ENCODE measurements at regions not wholly inside any gene's neighbourhood (a gene's known extent, or its start where the extent isn't known, plus 50 kb on each side); places are given as distances from the start of the nearest gene placed in this dataset.
"Not testable (repeated sequence)": the region's sequence is repeated elsewhere in the genome, so short reads cannot be mapped to it uniquely, and the experiment has no call there.

- no peak for DNase-seq (ENCODE audit: low spot score)
These were observed 266.5 kb upstream of the BOD1L1 start for GRCh38 chr4:13893987-13894386.

- DNase-seq (ENCODE audit: low spot score) = no peak
These were observed 273.3 kb upstream of the BOD1L1 start for GRCh38 chr4:13900780-13901179.

DNA sequence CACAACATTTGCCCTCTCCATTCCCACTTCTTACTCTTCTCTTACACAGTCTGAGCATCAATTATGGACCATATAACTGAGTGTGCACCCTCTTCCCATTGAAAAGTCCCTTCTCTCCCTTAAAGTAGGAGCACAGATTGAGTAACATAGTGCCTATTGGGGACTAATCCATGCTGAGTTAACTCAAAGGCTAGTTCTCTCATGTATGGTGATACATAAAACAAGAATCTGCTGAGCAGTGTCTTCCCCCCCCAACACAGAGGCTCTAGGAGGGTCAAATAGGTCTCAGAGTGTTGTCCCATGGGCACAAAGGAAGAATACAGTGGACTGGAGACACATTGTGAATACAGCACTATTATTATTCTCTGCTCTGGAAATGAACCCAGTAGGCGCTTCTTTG, 274.6 kb upstream of the BOD1L1 start:
- DNase-seq (ENCODE audit: low spot score) = no peak

- DNase-seq (ENCODE audit: low spot score) = no peak
These were observed 275.5 kb upstream of the BOD1L1 start for GRCh38 chr4:13903061-13903460.

DNA sequence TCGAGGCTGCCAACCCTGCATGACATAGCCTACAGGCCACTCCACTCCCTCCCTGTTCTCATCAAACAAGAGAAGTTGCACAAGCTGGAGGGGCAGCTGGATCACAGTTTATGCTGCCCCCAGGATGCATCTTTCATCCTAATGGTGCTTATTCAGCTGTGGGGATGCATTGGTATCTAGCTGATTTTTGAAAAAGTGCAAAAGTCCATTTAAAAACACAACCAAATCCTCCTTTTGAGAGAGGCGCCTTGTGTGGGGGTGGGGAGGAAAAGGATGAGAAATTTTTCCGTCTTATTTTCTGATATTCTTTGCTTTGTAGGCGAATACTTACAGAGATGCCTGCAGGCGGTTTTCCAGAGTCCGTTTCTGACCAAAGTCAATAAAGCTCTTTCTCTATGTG, 276.4 kb upstream of the BOD1L1 start:
- no peak for DNase-seq (ENCODE audit: low spot score)

GRCh38 chr4:13905543-13905942, 278.0 kb upstream of the BOD1L1 start:
- no peak for DNase-seq (ENCODE audit: low spot score)

GRCh38 chr4:13906727-13907126, 279.2 kb upstream of the BOD1L1 start:
- DNase-seq (ENCODE audit: low spot score) = no peak

GRCh38 chr4:13907255-13907751, 279.8 kb upstream of the BOD1L1 start:
- no peak for DNase-seq (ENCODE audit: low spot score)

GRCh38 chr4:13908455-13908854, 280.9 kb upstream of the BOD1L1 start:
- no peak for DNase-seq (ENCODE audit: low spot score)

GRCh38 chr4:13910556-13910955, 283.0 kb upstream of the BOD1L1 start:
- no peak for DNase-seq (ENCODE audit: low spot score)

DNA sequence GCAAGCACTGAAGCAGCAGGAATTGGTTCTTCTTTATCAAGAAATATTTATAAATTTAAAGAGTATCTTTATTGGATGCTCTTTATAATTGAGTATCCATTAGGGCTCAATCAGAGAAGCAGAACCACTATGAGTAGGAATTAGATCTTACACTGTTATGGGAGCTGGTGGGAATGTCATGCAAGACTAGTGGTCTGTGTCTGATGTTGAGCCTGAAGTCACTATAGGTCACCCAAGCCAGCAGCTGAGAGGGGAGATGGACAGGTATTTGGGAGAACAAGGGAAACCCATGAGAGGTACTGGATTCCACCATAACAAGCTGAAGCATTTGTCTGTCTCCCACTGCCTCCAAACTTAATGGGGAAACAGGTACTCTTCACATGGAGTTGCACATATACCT, 283.7 kb upstream of the BOD1L1 start:
- no peak for DNase-seq (ENCODE audit: low spot score)

GRCh38 chr4:13912436-13912925, 285.0 kb upstream of the BOD1L1 start:
- no peak for DNase-seq (ENCODE audit: low spot score)

- DNase-seq (ENCODE audit: low spot score) = no peak
These were observed 285.4 kb upstream of the BOD1L1 start for GRCh38 chr4:13912966-13913365.

DNA sequence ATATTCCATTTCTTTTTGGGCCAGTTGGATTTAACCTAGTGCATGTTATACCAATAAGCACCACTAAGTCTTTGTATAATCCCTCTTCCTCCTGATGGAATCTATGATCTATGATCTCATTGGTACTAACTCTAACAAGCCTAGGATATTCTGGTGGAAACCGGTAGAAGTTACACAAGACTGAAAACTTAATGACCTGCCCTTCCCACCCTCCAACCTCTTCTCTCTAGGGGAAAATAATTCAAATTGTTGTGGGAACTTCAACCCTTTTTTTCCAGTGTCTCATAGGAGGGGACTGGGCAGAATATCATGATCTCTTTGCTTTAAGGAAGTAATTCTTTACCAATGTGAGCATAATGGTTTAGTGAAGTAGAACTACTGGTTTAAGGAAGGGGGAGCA, 289.5 kb upstream of the BOD1L1 start:
- DNase-seq (ENCODE audit: low spot score) = no peak

DNA sequence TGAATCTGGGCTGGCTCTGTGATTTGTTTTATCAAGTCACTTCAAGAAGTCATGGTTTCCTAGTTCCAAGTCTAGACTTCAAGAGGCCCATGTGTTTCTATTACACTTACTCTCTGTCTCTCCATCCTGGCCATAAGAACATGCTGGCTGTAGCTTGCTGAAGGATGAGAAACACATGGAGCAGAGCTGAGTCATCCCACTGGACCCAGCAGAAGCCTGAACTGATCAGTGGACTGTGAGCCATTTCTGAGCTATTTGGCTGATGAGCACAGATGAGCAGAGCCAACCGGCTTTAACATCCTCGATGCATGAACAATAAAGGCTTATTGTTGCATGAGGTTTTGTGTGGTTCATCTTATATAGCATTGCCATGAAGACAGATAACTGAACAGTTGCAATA, 290.6 kb upstream of the BOD1L1 start:
- no peak for DNase-seq (ENCODE audit: low spot score)

DNA sequence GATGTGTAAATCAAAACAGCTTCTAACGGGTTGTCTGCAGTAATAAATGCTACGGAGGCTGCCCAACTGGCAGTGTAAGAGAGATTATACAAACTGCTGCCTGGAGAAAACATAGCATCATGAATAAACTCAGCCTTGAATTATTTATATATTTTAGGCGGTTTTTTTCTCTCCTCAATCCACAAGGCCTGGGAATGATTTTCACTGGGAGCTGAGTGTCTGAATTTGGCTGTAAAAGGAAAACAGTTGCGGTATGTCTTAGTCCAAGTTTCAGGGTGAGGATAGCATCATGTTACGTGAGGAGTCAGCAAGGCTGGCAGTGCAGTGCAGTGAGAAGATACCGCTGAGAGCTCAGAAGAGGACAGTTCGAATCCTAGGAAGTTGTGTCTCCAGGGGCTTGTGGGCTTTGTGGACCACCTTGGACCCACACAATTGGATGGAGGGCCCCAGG, 291.5 kb upstream of the BOD1L1 start:
- DNase-seq (ENCODE audit: low spot score) = no peak

GRCh38 chr4:13920111-13920875, 292.8 kb upstream of the BOD1L1 start:
- no peak for DNase-seq (ENCODE audit: low spot score)

- no peak for DNase-seq (ENCODE audit: low spot score)
These were observed 293.4 kb upstream of the BOD1L1 start for GRCh38 chr4:13920901-13921300.

- no peak for DNase-seq (ENCODE audit: low spot score)
These were observed 294.3 kb upstream of the BOD1L1 start for GRCh38 chr4:13921805-13922204.

DNA sequence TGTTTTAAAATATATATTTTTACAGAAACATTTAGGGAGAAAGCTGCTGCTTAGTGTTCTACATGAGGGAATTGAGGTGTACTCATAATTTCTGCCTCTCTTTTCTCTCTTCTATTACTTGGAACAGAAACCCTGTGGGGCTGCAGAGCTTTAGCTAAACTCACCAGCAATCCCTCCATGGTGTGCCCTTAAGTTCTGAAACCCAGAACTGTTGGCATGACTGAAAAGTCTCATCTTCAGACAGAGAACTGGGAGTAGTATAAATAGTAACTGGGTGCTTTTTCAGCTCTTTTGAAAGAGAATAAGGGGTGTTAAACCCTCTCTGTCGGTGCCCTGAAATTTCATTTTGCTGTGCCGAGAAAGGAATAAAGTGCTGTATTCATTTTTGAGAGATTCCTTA, 294.9 kb upstream of the BOD1L1 start:
- DNase-seq (ENCODE audit: low spot score) = no peak

DNA sequence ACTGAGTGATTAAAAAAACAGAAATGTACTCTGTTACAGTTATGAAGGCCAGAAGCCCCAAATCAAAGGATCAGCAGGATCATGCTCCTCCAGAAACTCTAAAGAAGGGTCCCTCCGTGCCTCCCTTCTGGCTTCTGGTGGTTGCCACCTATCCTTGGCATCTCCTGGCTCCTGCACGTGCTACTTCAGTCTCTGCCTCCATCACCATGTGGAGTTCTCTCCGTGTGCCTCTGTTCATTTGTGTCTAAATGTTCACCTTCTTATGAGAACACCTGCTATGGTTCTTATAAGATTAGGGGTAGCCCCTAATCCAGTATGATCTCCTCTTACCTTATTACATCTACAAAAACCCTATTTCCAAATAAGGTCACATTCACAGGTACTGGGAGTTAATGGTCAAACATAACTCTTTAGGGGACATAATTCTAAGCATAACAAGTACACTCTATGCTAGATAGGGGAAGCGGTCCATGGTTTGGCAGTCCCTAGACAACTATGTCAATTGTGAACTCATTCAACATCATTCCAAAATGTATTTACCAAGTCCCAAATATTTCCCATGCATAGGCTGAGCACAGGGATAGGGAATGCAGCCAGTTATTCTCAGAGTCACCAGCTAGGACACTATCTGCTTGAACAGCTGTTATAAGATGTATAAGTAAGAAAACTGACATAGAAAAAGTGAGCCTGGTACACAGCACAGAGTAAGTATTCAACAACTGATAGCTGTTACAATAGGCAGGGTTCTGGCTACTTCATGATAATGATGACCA, 295.5 kb upstream of the BOD1L1 start:
- no peak for DNase-seq (ENCODE audit: low spot score)

GRCh38 chr4:13924900-13925299, 297.4 kb upstream of the BOD1L1 start:
- DNase-seq (ENCODE audit: low spot score) = not testable (repeated sequence)

GRCh38 chr4:13928214-13928613, 300.7 kb upstream of the BOD1L1 start:
- no peak for DNase-seq (ENCODE audit: low spot score)
